ENCODE measurements at regions not wholly inside any gene's neighbourhood (a gene's known extent, or its start where the extent isn't known, plus 50 kb on each side); places are given as distances from the start of the nearest gene placed in this dataset.

DNA sequence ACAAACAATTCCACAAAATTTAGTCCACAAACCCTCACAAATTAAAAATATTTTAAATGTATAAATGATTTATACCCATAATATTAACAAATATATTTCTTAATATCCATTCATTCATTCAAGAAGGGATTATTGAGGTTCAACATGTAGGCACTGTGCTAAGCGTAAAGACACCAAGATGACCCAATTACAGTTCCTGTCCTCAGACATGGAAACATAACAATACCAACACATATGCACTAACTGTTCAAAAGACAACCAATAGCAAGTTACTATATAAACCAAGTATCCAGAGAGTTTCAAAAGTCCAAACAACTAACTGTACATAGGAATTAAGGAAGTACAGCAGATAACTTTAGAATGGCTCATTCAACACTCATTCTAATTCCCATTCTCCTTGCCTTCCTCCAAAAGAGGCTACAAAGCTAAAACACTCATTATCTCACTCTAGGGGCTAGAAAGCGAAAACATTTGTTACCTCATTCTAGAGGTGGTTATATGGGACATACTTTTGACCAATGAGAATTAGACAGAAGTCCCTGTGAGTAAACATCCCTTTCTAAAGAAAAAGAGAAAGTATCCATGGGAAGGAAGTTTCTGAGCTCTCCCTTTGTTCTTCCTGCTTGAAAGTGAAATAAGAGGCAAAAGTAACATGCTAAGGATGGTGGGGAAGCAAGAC, 292.4 kb downstream of the ZEB2 start:
- no peak overlapping the region for H3K4me3 ChIP-seq (ENCODE audit: low read length)
- H3K4me2 ChIP-seq (ENCODE audit: low read length), result no peak overlapping the region
- H3K36me3 ChIP-seq (ENCODE audit: insufficient read depth, low read length), result no peaks in the 10 kb centered on the region
- no peaks in the 10 kb centered on the region for H3K4me1 ChIP-seq (ENCODE audit: control insufficient read depth, insufficient read depth, low read length)
- H3K9ac ChIP-seq (ENCODE audit: low read depth, low read length), result no peak overlapping the region
- no peaks in the 10 kb centered on the region for H3K27me3 ChIP-seq (ENCODE audit: control insufficient read depth, insufficient read depth, low read length)
- H3K9me3 ChIP-seq (replicated peaks; ENCODE audit: low read length), result no peaks in the 10 kb centered on the region

DNA sequence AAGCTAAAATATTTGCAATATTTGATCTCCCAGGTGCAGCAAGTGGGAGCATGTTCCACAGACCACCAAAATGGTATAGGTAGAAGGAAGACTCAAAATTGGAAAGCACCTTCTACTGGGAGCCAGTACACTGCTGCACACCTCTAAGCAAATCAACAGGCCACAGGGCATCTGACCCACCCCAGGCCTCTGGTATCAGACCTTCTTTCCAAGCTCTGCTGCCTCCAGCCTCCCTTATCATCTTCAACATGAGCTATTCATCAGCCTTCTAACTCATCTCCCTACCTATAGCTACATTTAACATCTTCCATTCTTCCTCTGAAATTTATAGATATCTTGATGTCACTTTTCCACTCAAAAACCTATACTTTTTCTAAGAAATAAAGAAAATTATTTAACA, 294.8 kb downstream of the ZEB2 start:
- H3K9me3 ChIP-seq (replicated peaks; ENCODE audit: low read length), result no peaks in the 10 kb centered on the region
- H3K27me3 ChIP-seq (ENCODE audit: control insufficient read depth, insufficient read depth, low read length), result no peaks in the 10 kb centered on the region
- H3K4me1 ChIP-seq (ENCODE audit: control insufficient read depth, insufficient read depth, low read length), result no peaks in the 10 kb centered on the region
- no peaks in the 10 kb centered on the region for H3K36me3 ChIP-seq (ENCODE audit: insufficient read depth, low read length)
- H3K4me3 ChIP-seq (ENCODE audit: low read length), result no peak overlapping the region
- H3K4me2 ChIP-seq (ENCODE audit: low read length), result no peak overlapping the region
- H3K9ac ChIP-seq (ENCODE audit: low read depth, low read length), result no peak overlapping the region

- Histone ChIP-seq H3K27me3 (ENCODE audit: control insufficient read depth, insufficient read depth, low read length) (no peaks in the 10 kb centered on the region), H3K9ac (ENCODE audit: low read depth, low read length) (no peak overlapping the region), H3K9me3 (replicated peaks; ENCODE audit: low read length) (no peaks in the 10 kb centered on the region), H3K36me3 (ENCODE audit: insufficient read depth, low read length) (no peaks in the 10 kb centered on the region), H3K4me3 (ENCODE audit: low read length) (no peak overlapping the region), H3K4me1 (ENCODE audit: control insufficient read depth, insufficient read depth, low read length) (no peaks in the 10 kb centered on the region), H3K4me2 (ENCODE audit: low read length) (no peak overlapping the region)
These were observed 295.4 kb downstream of the ZEB2 start for GRCh38 chr2:144224472-144224871.

DNA sequence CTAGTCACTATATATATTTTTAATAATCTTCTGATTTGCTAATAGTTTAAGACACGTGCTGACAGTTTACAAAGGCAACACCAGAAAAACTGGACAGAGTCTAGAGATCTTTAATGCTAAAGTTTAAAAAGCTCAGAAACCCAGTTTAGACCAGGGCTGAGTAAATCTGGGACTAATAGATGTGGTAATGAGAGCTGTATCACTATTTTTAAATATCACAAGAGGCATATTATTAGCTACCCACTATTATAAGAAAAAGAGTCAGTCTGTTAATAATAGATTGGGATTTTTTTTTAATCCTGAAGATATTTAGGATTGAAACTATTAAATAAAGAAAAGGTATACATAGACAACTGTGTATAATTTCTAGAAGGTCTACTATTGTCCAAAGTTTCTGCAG, 299.9 kb downstream of the ZEB2 start:
- Histone ChIP-seq H3K4me2 (ENCODE audit: low read length) (no peak overlapping the region), H3K4me1 (ENCODE audit: control insufficient read depth, insufficient read depth, low read length) (peaks cover 4% of the 10 kb centered on the region), H3K4me3 (ENCODE audit: low read length) (no peak overlapping the region), H3K27me3 (ENCODE audit: control insufficient read depth, insufficient read depth, low read length) (no peaks in the 10 kb centered on the region), H3K36me3 (ENCODE audit: insufficient read depth, low read length) (no peaks in the 10 kb centered on the region), H3K9ac (ENCODE audit: low read depth, low read length) (no peak overlapping the region), H3K9me3 (replicated peaks; ENCODE audit: low read length) (no peaks in the 10 kb centered on the region)

GRCh38 chr2:144217853-144218633, 301.9 kb downstream of the ZEB2 start:
- Histone ChIP-seq H3K27me3 (ENCODE audit: control insufficient read depth, insufficient read depth, low read length) (no peaks in the 10 kb centered on the region), H3K9ac (ENCODE audit: low read depth, low read length) (no peak overlapping the region), H3K36me3 (ENCODE audit: insufficient read depth, low read length) (no peaks in the 10 kb centered on the region), H3K4me3 (ENCODE audit: low read length) (no peak overlapping the region), H3K4me1 (ENCODE audit: control insufficient read depth, insufficient read depth, low read length) (peaks cover 4% of the 10 kb centered on the region), H3K9me3 (replicated peaks; ENCODE audit: low read length) (no peaks in the 10 kb centered on the region), H3K4me2 (ENCODE audit: low read length) (no peak overlapping the region)

- no peaks in the 10 kb centered on the region for H3K27me3 ChIP-seq (ENCODE audit: control insufficient read depth, insufficient read depth, low read length)
- no peak overlapping the region for H3K9ac ChIP-seq (ENCODE audit: low read depth, low read length)
These were observed 303.9 kb downstream of the ZEB2 start for GRCh38 chr2:144215701-144216675.

GRCh38 chr2:144215207-144215606, 304.7 kb downstream of the ZEB2 start:
- no peaks in the 10 kb centered on the region for H3K9me3 ChIP-seq (replicated peaks; ENCODE audit: low read length)
- no peak overlapping the region for H3K4me3 ChIP-seq (ENCODE audit: low read length)
- H3K4me2 ChIP-seq (ENCODE audit: low read length), result no peak overlapping the region
- no peaks in the 10 kb centered on the region for H3K27me3 ChIP-seq (ENCODE audit: control insufficient read depth, insufficient read depth, low read length)
- H3K9ac ChIP-seq (ENCODE audit: low read depth, low read length), result no peak overlapping the region
- H3K36me3 ChIP-seq (ENCODE audit: insufficient read depth, low read length), result no peaks in the 10 kb centered on the region
- peaks cover 4% of the 10 kb centered on the region for H3K4me1 ChIP-seq (ENCODE audit: control insufficient read depth, insufficient read depth, low read length)

More at GRCh38 chr2:144215701-144216675, 303.9 kb downstream of the ZEB2 start:
- Histone ChIP-seq H3K4me3 (ENCODE audit: low read length) (no peak overlapping the region), H3K36me3 (ENCODE audit: insufficient read depth, low read length) (no peaks in the 10 kb centered on the region), H3K4me2 (ENCODE audit: low read length) (no peak overlapping the region), H3K9me3 (replicated peaks; ENCODE audit: low read length) (no peaks in the 10 kb centered on the region), H3K4me1 (ENCODE audit: control insufficient read depth, insufficient read depth, low read length) (peaks cover 4% of the 10 kb centered on the region)

DNA sequence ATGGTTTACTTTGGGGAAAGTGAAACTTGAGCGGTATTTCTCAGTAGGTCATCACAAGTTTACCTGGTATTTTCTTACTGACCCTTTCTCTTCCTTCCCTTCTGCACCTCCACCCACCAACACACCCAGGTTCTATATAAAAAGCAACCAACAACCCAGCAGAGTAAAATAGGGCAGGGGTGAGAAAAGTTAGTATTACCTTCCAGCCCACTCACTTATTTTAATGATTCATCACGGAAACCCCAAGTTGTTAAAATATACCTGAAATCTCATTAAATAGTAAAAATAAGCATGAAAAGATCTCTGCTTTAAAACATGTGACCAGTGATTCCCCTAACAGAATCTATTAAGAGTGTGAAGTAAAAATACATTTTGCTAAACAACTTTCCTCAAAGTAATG, 306.1 kb downstream of the ZEB2 start:
- Histone ChIP-seq H3K4me2 (ENCODE audit: low read length) (no peak overlapping the region), H3K9me3 (replicated peaks; ENCODE audit: low read length) (no peaks in the 10 kb centered on the region), H3K4me1 (ENCODE audit: control insufficient read depth, insufficient read depth, low read length) (peaks cover 4% of the 10 kb centered on the region), H3K36me3 (ENCODE audit: insufficient read depth, low read length) (no peaks in the 10 kb centered on the region), H3K9ac (ENCODE audit: low read depth, low read length) (no peak overlapping the region), H3K27me3 (ENCODE audit: control insufficient read depth, insufficient read depth, low read length) (no peaks in the 10 kb centered on the region), H3K4me3 (ENCODE audit: low read length) (no peak overlapping the region)

- H3K9me3 ChIP-seq (replicated peaks; ENCODE audit: low read length), result no peaks in the 10 kb centered on the region
- no peak overlapping the region for H3K9ac ChIP-seq (ENCODE audit: low read depth, low read length)
- H3K36me3 ChIP-seq (ENCODE audit: insufficient read depth, low read length), result no peaks in the 10 kb centered on the region
- H3K27me3 ChIP-seq (ENCODE audit: control insufficient read depth, insufficient read depth, low read length), result no peaks in the 10 kb centered on the region
- no peak overlapping the region for H3K4me3 ChIP-seq (ENCODE audit: low read length)
- peaks cover 4% of the 10 kb centered on the region for H3K4me1 ChIP-seq (ENCODE audit: control insufficient read depth, insufficient read depth, low read length)
- H3K4me2 ChIP-seq (ENCODE audit: low read length), result no peak overlapping the region
These were observed 308.1 kb downstream of the ZEB2 start for GRCh38 chr2:144211826-144212225.

DNA sequence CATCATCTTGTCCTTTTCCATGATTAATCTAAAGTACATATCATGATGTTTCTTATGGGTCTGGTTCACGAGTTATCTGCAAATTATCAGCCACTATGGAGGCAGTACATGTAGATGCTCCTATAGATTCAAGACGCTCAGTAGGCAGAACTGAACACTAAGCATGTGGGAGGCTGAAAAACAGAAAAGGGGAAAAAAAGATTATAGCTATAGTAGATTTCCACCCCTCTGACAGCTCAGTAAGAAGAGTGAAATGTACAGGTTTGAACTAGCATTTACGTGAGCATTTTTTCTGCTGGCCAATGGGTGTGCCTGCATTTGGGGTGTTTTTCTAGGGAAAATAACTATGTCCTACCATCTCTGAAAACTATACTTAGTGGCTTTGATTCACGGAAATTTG, 308.9 kb downstream of the ZEB2 start:
- H3K4me2 ChIP-seq (ENCODE audit: low read length), result no peak overlapping the region
- H3K9ac ChIP-seq (ENCODE audit: low read depth, low read length), result no peak overlapping the region

DNA sequence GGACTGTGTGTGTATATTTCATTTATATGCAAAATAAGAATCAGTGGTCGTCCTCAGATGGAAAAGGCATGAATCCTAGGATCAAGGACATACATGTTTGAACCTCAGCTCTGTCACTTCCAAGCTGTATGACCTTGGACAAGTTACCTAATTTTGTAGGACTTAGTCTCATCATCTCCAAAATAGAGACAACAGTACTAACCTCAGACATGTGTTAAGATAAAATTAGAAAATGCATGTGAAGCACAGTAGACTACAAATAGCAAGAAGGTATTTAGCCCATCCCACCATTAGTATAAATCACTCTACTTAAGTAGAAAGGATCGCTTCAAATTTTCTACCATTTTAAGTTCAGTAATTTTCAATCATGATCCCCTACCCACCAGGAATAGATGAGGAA, 309.8 kb downstream of the ZEB2 start:
- Histone ChIP-seq H3K9ac (ENCODE audit: low read depth, low read length) (no peak overlapping the region), H3K36me3 (ENCODE audit: insufficient read depth, low read length) (no peaks in the 10 kb centered on the region), H3K4me1 (ENCODE audit: control insufficient read depth, insufficient read depth, low read length) (no peaks in the 10 kb centered on the region), H3K4me2 (ENCODE audit: low read length) (no peak overlapping the region), H3K27me3 (ENCODE audit: control insufficient read depth, insufficient read depth, low read length) (no peaks in the 10 kb centered on the region), H3K9me3 (replicated peaks; ENCODE audit: low read length) (no peaks in the 10 kb centered on the region), H3K4me3 (ENCODE audit: low read length) (no peak overlapping the region)

More for the DNA sequence above, 308.9 kb downstream of the ZEB2 start:
- Histone ChIP-seq H3K4me1 (ENCODE audit: control insufficient read depth, insufficient read depth, low read length) (peaks cover 2% of the 10 kb centered on the region), H3K27me3 (ENCODE audit: control insufficient read depth, insufficient read depth, low read length) (no peaks in the 10 kb centered on the region), H3K9me3 (replicated peaks; ENCODE audit: low read length) (no peaks in the 10 kb centered on the region), H3K4me3 (ENCODE audit: low read length) (no peak overlapping the region), H3K36me3 (ENCODE audit: insufficient read depth, low read length) (no peaks in the 10 kb centered on the region)

Measured in skeletal muscle satellite cell (primary cell).